NCI-H2107 treated with DMSO at 0.1 percent for 48 hours (cell line): ENCODE measurements at regions not wholly inside any gene's neighbourhood (a gene's known extent, or its start where the extent isn't known, plus 50 kb on each side); places are given as distances from the start of the nearest gene placed in this dataset.
A peak's percentile ranks its signal among the peaks of the same experiment; 100 is the strongest.

Experiments
- DNase-seq: peaks from one replicate; lab custom pipeline; 2025; ENCODE audit not compliant: unreplicated experiment; lab: John Stamatoyannopoulos, UW

DNA sequence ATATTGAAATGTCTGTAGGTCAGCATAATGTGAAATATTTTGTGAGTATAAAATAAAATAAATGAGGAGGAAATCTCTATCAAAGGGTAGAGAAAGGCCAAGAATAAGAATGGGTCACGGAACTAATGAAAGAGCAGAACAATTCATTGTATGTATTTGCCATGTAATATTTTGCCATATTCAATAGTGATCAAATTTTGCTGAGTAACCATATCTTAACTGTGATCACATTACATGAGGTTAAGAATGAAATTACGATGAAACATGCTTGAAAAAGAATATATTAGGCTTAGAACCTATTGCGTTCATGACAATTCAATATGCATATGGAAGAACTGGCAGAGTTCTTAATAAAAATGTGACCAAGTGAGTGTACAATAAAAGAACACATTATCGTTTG, 437.2 kb upstream of the NRXN1 start:
- no peak for DNase-seq

DNA sequence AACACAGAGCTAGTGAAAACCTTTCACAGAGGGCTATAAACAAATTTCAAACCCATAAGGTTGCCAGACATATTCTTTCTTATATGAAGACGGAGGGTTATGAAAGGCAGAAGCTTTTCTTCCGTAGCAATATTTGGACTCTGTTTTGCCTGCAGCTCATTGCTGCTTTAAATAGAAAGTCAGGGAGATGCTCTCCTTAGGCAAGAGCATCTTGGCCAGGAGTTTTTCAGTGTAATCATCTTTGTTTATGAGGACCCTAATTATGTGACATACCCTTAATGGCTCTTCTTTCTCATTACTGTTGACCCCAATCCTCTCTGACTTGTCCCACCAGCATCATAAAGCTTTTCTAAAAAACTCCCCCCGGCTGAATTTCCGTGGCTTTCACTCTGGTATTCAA, 433.4 kb upstream of the NRXN1 start:
- DNase-seq: no peak

DNA sequence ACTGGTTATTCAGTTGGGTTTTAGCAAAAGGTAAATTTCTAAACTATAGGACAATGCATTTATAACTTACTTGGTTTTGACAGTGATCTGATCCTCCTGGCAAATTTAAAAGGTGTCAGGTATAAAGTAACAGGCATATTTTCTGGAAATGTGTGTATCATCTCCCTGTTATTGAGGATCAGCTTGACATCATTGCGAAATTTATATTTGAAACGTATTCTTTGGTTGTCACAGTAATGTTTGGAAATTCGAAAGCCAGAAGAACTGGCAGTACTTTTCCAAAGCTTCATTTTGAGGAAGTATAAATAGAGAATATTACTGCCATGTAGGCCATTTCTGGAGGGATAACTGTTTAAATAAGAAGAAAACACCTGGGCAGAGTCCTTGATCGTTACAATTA, 422.2 kb upstream of the NRXN1 start:
- no peak for DNase-seq

DNA sequence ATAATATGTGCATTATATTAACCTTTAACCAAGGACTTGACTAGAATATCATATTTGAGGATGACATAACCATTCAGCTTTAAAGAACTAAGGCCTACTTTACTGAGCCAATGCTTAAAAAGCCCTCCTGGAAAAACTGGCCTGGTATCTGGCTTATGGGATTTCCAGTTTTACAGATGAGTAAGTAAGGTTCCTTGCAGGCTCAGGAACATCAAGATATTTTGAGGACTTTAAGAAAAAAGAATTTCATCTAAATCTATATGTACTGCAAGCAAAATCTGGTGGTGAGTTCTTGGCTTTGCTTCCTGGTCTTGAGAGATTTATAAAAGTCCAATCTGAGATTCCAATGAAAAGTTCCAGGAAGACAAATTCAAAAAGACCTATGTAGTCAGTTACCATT, 417.0 kb upstream of the NRXN1 start:
- no peak for DNase-seq

DNA sequence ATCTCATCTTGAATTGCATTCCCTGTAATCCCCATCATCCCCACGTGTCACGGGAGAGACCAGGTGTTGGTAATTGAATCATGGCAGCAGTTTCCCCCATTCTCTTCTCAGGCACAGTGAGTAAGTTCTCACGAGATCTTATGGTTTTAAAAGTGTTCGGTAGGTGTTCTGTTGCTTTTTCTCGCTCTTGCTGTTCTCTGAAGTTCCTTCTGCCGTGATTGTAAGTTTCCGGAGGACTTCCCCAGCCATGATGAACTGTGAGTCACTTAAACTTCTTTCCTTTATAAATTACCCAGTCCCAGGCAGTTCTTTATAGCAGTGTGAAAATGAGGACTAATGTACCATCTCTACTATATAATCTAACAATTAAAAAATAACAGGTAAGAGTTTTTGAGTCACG, 409.9 kb upstream of the NRXN1 start:
- no peak for DNase-seq

DNA sequence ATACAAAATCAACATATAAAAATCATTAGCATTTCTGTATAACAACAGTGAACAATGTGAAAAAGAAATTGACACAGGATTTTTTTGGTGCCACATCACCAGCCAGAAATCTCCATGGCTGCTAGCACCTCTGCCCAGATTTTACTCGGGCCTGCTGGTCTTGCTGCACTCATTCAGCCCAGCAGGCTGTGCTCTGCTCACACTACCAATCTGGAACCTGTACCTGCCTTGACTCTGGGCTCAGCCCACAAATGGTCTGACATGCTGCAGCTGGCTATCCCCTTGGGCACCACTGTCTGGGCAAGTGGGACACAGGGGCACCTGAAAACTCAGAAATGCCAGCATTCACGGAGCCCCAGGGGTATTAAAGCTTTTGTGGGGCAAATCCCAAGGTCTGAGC, 392.5 kb upstream of the NRXN1 start:
- DNase-seq: no peak

DNA sequence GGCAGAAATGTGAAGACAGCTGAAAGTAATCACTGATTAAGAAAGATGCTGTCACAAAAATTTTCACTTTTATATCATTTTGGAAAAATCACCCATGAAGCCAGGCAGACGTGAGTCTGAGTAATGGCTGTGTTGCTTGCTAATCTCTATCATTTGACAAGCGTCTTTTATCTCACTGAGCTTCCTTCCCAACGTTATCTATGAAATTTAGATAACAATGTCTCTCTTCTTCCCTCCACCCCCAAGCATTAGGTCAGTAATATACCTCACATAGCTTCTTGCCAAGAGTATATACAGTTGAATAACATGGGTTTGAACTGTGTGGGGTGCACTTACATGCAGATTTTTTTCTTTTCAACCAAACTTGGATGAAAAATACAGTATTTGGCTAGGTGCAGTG, 388.6 kb upstream of the NRXN1 start:
- DNase-seq: no peak

DNA sequence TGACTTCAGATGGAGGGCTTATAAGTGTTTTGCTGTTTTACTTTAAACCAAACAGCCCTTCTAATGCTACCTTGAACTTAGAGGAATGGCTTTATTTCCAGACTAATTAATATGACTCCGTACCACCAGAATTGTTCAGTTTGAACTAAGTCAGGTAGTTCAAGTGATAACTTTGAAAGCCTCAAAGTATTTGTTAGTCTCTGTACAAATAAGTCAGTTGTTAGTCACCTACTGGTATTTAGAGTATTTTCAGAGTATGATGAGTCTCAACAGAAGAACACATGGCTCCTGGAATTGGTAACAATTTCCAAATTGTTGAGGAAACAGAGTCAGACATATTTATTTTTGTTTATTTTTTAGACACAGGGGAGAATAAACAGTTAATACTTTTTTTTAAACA, 381.8 kb upstream of the NRXN1 start:
- DNase-seq: no peak

DNA sequence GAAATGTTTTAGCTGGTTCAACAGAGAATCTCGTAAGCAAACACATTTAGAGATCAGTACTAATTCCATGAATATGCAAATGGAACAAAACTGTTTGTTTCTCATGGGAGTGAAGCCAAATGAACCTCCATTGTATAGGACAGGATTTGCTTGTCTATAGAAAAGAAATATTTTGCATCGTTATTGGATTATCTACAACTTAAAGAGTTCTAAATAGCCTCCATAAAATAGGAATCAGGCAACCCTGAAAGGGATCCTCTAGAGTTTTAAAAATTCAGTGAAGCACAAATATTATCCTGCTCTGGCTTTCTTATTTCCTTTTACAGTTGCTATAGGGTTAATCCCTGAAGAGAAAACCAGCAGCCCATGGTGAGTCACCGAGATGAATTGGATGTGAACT, 378.4 kb upstream of the NRXN1 start:
- DNase-seq: no peak

DNA sequence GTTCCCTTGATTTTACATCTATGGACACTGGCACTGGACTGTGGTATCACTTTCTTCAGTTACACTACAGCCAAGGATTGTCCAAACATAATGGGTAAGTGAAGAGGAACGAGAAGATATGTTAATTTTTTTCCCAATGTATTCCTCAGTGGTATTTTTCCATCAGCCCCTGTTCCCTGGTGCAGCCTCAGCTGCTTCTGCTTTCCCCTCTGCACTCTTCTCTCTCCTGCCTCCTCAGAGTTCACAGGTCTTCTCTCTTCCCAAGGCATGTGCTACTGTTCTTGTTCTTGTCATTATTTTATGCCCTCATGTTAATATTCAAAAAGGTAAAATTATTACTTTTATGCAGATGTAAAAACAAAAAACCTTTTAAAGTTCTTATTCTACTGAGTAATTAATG, 378.0 kb upstream of the NRXN1 start:
- no peak for DNase-seq

DNA sequence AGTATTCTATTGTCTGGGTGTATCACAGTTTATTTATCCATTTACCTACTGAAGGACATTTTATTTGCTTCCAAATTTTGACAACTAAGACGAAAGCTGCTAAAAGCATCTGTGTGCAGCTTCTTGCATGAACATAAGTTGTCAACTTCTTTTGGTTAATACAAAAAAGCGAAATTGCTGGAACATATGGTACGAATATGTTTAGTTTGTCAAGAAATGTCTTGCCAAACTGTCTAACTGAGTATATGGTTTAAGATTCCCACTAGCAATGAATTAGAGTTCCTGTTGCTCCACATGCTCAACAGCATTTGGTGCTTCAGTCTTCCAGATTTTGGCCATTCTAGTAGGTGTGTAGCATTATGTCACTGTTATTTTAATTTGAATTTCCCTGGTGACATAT, 372.3 kb upstream of the NRXN1 start:
- no peak for DNase-seq

DNA sequence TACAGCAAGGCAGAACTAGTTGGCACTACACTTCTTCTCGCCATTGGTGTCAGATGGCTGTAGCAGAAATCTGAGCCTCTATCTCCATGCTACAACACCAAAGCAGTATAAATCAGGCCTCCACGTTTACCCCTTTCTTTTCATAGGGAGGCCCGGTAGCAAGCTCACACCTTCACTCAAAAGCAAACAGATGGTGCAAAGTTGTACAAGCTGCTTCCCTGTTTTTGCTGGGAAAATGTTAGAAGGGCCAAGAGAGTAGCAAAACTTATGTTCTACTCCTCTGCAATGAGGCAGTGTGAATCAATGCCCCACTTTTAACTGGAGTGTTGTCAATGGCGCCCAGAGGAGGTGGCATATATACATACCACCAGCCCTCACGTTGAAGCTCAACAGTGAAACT, 369.6 kb upstream of the NRXN1 start:
- no peak for DNase-seq

DNA sequence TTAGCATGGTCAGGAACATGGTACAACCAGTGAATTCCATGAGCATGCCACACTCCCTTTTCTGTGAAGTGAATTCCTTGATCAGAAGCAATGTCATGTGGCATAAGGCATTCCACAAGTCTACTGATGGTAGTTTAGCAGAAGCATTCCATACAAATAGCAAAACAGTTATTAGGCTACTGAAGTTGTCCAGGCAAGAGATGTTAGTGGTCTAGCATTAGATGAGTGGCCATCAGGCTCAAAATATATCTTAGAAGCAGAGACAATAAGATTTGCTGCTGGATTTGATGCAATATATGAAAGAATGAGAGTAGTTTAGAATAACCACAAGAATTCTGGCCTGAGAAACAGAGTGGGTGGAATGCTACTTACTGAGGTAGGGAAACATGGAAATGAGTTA, 355.3 kb upstream of the NRXN1 start:
- DNase-seq: no peak

DNA sequence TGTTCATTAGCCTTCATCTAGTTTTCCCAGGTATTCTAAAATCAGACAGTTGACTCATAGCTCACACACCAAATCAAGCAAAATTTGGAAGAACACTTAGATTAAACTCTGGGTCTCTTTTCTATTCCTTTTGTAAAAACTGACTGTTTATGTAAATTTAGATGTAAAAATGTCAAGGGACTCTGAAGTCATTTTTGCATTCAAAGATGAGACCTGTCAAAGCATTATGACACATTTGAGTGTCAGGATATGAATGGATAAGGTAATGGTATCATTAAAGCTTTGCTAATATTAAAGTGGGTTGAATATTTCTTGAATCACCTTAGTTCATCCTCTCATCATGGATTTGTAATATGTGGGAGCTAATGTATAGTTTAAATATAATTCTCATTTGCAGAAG, 348.1 kb upstream of the NRXN1 start:
- no peak for DNase-seq

DNA sequence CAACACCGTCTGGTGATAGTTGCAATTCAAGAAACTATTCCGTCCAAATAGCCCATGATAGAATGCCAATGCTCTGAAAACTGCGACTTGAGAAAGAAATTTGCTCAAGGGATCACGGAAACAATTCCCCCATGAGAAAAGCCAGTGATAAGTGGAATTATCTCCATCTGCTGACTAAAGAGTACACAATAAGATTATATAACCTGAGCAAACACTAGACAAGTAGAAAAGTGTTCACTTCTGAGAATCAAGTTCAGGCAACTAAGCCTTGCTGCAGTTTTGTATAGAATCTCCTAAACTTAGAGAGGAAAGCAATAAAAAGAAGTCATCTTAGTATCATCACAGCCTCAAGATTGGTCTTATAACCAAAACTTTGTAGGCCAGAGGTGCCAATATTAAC, 336.3 kb upstream of the NRXN1 start:
- DNase-seq: no peak

DNA sequence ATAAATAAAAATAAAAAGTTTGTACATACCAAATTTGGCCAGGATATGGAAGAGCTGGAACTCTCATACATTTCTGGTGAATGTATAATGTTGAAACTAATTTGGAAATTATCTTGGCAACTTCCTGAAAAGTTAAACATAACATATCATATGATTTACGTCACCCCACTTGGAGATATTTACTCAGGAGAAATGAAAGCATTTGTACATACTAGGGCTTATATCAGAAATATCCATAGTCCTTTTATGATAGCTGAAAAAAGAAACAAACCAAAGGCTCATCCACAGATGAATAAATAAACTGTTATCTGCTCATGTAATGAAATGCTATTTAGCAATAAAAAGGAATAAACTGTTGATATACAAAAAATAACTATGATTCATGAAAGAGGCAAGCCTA, 318.2 kb upstream of the NRXN1 start:
- DNase-seq: no peak

DNA sequence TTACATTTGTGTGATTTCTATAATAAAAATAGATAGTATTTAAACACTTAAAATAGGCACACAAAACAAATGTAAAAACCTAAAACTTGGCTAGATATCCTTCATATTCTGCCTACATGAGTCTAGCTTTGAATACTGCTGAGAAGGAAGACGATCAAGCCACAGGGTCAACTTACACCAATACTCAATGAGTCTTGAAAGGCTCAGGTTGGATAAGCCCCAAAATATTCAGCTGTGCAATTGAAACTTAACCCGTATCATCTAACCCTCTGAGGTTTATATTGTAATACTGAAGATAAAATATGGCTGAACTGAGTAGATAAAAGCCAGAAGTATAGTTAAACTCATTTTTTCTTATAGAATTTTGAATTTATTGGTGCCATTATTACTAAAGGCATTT, 313.0 kb upstream of the NRXN1 start:
- DNase-seq: peak; percentile 38

DNA sequence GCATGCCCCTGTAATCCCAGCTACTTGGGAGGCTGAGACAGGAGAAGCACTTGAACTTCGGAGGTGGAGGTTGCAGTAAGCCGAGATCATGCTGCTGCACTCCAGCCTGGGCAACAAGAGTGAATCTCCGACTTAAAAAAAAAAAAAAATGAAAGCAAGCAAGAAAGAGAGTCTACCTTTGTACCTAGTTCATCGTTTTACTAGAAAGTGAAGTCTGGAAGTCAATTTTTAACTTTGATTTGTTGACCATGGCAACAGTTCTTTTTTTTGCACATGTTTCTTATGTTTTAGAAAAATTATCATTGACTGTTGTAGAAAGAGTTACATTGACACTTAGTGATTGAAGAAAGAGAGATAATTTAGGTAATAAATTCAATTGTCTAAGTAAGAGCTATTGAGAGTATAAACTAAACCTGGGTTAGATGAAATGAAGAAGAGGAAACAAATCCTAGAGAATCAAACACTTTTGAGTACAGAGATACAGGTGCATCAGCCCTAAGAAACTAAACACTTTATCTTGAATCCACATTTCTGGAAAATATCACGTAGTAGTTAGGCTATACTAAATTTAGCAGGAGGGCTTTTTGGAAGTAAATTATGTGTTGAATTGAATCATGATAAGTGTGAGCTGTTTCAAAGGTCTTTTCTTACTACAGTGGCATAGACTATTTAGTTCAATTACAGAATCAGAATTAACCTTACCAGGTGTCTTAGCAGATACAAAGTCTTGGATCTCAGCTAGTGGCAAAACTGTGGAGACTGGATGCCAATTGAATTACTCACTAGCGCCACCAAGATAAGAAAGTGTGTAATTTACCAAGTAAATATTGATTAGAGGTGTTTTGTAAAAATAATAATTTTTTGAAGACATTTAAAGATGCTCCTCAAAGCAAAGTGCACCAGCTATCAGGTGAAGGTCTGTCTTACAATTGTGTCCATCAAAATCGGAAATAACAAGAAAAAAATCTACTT, 303.4 kb upstream of the NRXN1 start:
- no peak for DNase-seq

DNA sequence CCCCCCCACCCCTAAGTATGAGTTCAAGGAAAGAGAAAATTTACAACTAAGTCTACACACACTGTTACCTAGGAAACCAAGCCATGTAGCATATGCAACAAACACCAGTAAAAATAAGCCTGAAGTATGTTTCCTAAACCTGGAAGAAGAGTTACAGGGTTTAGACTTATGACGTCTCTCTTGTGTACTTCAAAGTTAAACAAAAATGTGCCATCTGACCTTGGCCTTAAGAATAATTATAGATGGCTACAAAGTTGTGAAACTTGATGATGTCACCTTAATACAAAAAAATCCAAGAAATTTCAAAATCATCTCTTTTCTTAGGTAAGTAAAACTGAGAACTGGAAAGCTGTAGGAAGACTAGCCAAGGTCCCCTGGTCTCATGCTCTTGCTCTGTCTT, 297.6 kb upstream of the NRXN1 start:
- DNase-seq: no peak

DNA sequence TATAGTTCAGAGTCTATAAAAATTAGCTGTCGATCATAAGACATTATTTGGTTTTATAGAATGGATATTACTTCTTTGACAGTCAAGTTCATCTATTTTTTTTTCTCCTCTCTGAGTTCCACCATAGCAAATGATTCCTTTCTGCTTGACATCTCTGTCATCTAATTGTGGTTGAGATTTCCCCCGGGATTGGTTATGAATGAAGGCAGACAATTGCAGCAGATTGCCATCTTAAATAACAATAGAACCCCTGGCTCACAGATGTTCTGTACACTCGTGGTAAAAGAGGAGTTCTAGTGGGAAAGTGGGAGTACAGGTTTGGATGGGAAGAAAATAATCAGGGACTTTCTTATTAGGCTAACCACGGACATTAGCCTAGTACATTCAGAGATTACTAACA, 292.1 kb upstream of the NRXN1 start:
- DNase-seq: no peak

DNA sequence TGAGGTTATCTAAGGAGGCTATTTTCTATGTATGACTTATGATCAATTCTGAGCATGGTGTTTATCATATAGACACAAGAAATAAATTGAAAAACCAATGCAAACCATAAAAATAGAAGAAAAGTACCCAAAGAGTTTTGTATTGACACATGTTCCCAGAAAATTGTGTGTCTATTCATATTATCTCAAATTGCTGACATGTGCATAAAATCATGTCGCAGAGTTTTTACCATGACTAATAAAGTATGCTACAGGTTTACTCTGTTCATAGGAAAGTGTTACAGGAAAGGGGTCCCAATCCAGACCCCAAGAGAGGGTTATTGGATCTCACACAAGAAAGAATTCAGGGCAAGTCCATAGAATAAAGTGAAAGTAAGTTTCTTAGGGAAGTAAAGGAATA, 290.7 kb upstream of the NRXN1 start:
- DNase-seq: no peak

DNA sequence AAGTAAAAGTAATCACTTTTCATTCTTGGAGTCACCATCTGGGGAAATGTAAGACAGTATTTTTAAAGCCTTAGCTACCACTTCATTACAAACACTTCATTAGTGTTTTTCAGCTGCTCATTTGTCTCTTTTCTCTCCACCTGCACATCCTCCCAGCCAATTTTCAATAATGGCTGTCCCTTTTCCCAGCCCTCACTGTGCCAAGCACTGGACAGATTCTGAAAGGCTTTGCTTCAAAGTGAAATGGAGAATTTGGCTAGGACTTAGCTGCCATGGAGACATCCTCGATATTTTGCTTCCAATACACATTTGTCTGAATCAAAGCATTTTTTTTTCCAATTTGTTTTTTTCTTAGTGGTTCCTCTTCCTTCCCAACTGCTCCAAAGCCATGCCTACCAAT, 272.4 kb upstream of the NRXN1 start:
- DNase-seq: no peak

DNA sequence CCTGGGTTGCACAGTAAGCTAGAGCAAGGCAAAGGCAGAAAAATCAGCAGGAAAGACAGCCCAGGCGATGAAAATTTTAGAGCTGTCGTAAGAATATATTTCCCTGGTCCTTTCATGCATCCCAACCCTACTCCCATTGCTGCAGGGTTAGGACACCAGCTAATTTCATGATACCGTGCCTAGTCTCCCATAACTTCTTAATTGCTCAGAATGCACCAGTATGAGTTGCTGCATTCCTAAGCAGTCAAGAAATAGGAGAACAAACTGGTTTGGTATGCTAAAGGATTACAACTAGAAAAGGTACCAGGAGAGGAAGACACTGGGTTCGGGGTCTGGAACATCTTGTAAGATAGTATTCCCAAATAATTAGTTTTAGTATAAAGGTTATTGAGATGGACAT, 269.4 kb upstream of the NRXN1 start:
- DNase-seq: no peak
